MCF 10A (cell line): ENCODE measurements at regions not wholly inside any gene's neighbourhood (a gene's known extent, or its start where the extent isn't known, plus 50 kb on each side); places are given as distances from the start of the nearest gene placed in this dataset.

Experiments
- BruUV-seq: library from RNA; stranded (reverse); fragments of 400-500 nt; replicated peaks from 2 replicates; lab custom pipeline; 2021; lab: Mats Ljungman, UMichigan
- CTCF ChIA-PET: fragments of 300-600 bp; sonication (Branson Sonifier 250); formaldehyde crosslinking; extraction: SDS; loops from one replicate; lab custom pipeline; 2021; ENCODE audit warnings: antibody characterized with exemption, inconsistent platforms; lab: Yijun Ruan, JAX
- POLR2A ChIA-PET: fragments of 300-600, 350-650 bp; sonication (Branson Sonifier 250); formaldehyde crosslinking; extraction: SDS; loops from one replicate; lab custom pipeline; 2020; ENCODE audit warnings: antibody characterized with exemption, inconsistent platforms; lab: Yijun Ruan, JAX
- DNase-seq: peaks from one replicate; pipeline ENCODE4 v3.0.0-alpha.2; 2018; ENCODE audit not compliant: unreplicated experiment
- H3K27ac Mint-ChIP-seq: one replicate; pipeline ENCODE4 v1.8.0; 2022; ENCODE audit warnings: mild to moderate bottlenecking, low read depth, mixed read lengths; ENCODE audit not compliant: unreplicated experiment
- H3K27me3 Mint-ChIP-seq: one replicate; pipeline ENCODE4 v1.8.0; 2022; ENCODE audit warnings: mixed read lengths; ENCODE audit not compliant: insufficient read depth, unreplicated experiment
- H3K36me3 Mint-ChIP-seq: one replicate; pipeline ENCODE4 v1.8.0; 2022; ENCODE audit warnings: mild to moderate bottlenecking, moderate library complexity, mixed read lengths; ENCODE audit not compliant: insufficient read depth, unreplicated experiment
- H3K4me1 Mint-ChIP-seq: one replicate; pipeline ENCODE4 v1.8.0; 2022; ENCODE audit warnings: mixed read lengths; ENCODE audit not compliant: insufficient read depth, unreplicated experiment
- H3K4me3 Mint-ChIP-seq: one replicate; pipeline ENCODE4 v1.8.0; 2022; ENCODE audit warnings: mild to moderate bottlenecking, moderate library complexity, mixed read lengths; ENCODE audit not compliant: unreplicated experiment
- H3K9me3 Mint-ChIP-seq: one replicate; pipeline ENCODE4 v1.8.0; 2022; ENCODE audit warnings: mixed read lengths; ENCODE audit not compliant: unreplicated experiment
- CTCF ChIP-seq: fragments of 200-600 bp; IDR thresholded peaks from one replicate; pipeline ENCODE4 v1.8.0; 2022; ENCODE audit warnings: antibody characterized with exemption, mild to moderate bottlenecking; ENCODE audit not compliant: unreplicated experiment
- intact Hi-C: fragments of 100-400 bp; cut with micrococcal nuclease; formaldehyde crosslinking; loops from 2 replicates; pipeline ENCODE4 v1.14.1; 2022

- DNase-seq: no peak
- intact Hi-C loops: no loop called here
- H3K4me1 Mint-ChIP-seq: peaks cover 18% of the 10 kb centered on the region
Measured at GRCh38 chr7:27032839-27033238, 63.0 kb downstream of the HOXA1 start.

GRCh38 chr7:27031289-27032172, 64.3 kb downstream of the HOXA1 start:
- BruUV-seq: no TSS peak
- H3K4me1 Mint-ChIP-seq: peaks cover 18% of the 10 kb centered on the region
- H3K36me3 Mint-ChIP-seq: peaks cover 6% of the 10 kb centered on the region
- ChIA-PET POLR2A (interaction anchor here (0.6 to 2.6 kb wide), 6 partner anchors 39 to 1008 kb away, joined by 3 to 8 read pairs (median 3); partner anchors contain the start of genes HOXA1 and SKAP2), CTCF (interaction anchor here (0.6 kb wide), 2 partner anchors 18 to 866 kb away, joined by 3 to 4 read pairs; no protein-coding TSS in a partner anchor)
- H3K27me3 Mint-ChIP-seq: no peaks in the 10 kb centered on the region
- peak overlapping the region; percentile 85 for H3K27ac Mint-ChIP-seq
- peak overlapping the region; percentile 5 for H3K4me3 Mint-ChIP-seq
- peak; percentile 53 for DNase-seq
- no peaks in the 10 kb centered on the region for H3K9me3 Mint-ChIP-seq
- intact Hi-C loops: no loop called here
- TF ChIP-seq CTCF: no peak

More at GRCh38 chr7:27032839-27033238, 63.0 kb downstream of the HOXA1 start:
- BruUV-seq: no TSS peak
- Mint-ChIP-seq H3K9me3 (no peaks in the 10 kb centered on the region), H3K36me3 (peaks cover 6% of the 10 kb centered on the region), H3K27me3 (no peaks in the 10 kb centered on the region), H3K27ac (peak overlapping the region; percentile 85), H3K4me3 (no peak overlapping the region)
- CTCF ChIA-PET: no interaction called here
- POLR2A ChIA-PET: interaction anchor here (2.6 kb wide), 1 partner anchor 64 kb away, joined by 8 read pairs; the partner anchor contains the start of gene HOXA1
- no peak for TF ChIP-seq CTCF

DNA sequence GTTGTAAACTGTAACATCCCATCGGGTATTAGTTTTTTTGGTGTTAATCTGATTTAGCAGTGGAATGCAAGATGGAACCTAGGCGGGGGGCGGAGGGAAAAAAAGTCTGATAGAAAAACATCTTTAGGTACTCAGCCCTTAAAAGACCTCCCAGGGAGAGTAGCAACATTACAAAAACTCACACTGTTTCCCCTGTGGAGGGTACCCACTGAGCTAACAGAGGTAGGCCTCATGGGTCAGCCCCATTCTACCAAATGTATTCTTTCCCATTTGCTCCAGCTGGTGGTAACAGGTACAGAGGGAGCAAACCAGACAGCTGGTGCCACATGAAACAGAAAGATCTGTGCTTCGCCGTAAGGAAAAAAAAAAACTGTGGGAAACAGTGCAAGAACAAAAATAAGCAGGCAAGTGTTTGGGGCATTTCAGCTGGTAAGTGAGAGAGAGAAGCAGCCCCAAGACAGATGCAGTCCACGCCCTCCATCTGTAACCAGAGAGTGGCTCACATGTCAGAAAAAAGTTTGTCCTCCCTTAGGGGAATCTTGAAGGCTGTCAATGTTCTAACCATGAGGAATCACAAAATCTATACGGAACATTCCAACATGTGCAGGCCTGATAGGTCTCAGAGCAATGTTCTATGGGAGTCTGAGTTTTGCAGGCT, 65.3 kb downstream of the HOXA1 start:
- BruUV-seq: no TSS peak
- H3K9me3 Mint-ChIP-seq: no peaks in the 10 kb centered on the region
- CTCF ChIA-PET: interaction anchor here (0.6 to 1.2 kb wide), 4 partner anchors 11 to 867 kb away, joined by 3 to 4 read pairs (median 3); no protein-coding TSS in a partner anchor
- peaks cover 18% of the 10 kb centered on the region for H3K4me1 Mint-ChIP-seq
- POLR2A ChIA-PET: interaction anchor here (0.7 to 2.6 kb wide), 3 partner anchors 37 to 69 kb away, joined by 3 to 8 read pairs (median 6); partner anchors contain the start of gene HOXA1
- no peaks in the 10 kb centered on the region for H3K27me3 Mint-ChIP-seq
- H3K36me3 Mint-ChIP-seq: peaks cover 6% of the 10 kb centered on the region
- intact Hi-C loops: no loop called here
- no peak for TF ChIP-seq CTCF
- H3K27ac Mint-ChIP-seq: peak overlapping the region; percentile 11
- H3K4me3 Mint-ChIP-seq: no peak overlapping the region
- no peak for DNase-seq

GRCh38 chr7:27025270-27025669, 70.5 kb downstream of the HOXA1 start:
- BruUV-seq: no TSS peak
- intact Hi-C loops: no loop called here
- ChIA-PET CTCF (no interaction called here), POLR2A (interaction anchor here (0.6 kb wide), 1 partner anchor 168 kb away, joined by 4 read pairs; no protein-coding TSS in a partner anchor)
- no peaks in the 10 kb centered on the region for H3K27me3 Mint-ChIP-seq
- H3K4me3 Mint-ChIP-seq: no peak overlapping the region
- H3K36me3 Mint-ChIP-seq: no peaks in the 10 kb centered on the region
- TF ChIP-seq CTCF: no peak
- no peaks in the 10 kb centered on the region for H3K4me1 Mint-ChIP-seq
- peaks cover under 1% of the 10 kb centered on the region for H3K9me3 Mint-ChIP-seq
- no peak for DNase-seq
- H3K27ac Mint-ChIP-seq: no peak overlapping the region
